DMS114 treated with DMSO at 0.1 percent for 48 hours (cell line): ENCODE measurements at regions not wholly inside any gene's neighbourhood (a gene's known extent, or its start where the extent isn't known, plus 50 kb on each side); places are given as distances from the start of the nearest gene placed in this dataset.
"Not testable (repeated sequence)": the region's sequence is repeated elsewhere in the genome, so short reads cannot be mapped to it uniquely, and the experiment has no call there.

Source experiments
- DNase-seq: peaks from one replicate; lab custom pipeline; 2025; ENCODE audit not compliant: unreplicated experiment; lab: John Stamatoyannopoulos, UW

GRCh38 chr17:79560527-79560926 is 50.3 kb downstream of the RBFOX3 start:
- no peak for DNase-seq

GRCh38 chr17:79559111-79559887 is 51.6 kb downstream of the RBFOX3 start:
- no peak for DNase-seq

GRCh38 chr17:79558091-79558900 is 52.6 kb downstream of the RBFOX3 start:
- DNase-seq = no peak

- DNase-seq = no peak
These were observed 53.4 kb downstream of the RBFOX3 start for GRCh38 chr17:79557276-79558090.

- DNase-seq = no peak
These were observed 54.6 kb downstream of the RBFOX3 start for GRCh38 chr17:79556271-79556670.

- no peak for DNase-seq
These were observed 55.3 kb downstream of the RBFOX3 start for GRCh38 chr17:79555543-79555942.

- DNase-seq = not testable (repeated sequence)
These were observed 56.5 kb downstream of the RBFOX3 start for GRCh38 chr17:79554346-79554745.

GRCh38 chr17:79552824-79553223 is 58.0 kb downstream of the RBFOX3 start:
- no peak for DNase-seq

- no peak for DNase-seq
These were observed 58.4 kb downstream of the RBFOX3 start for GRCh38 chr17:79552405-79552804.

GRCh38 chr17:79549141-79549915 is 61.5 kb downstream of the RBFOX3 start:
- DNase-seq = no peak

GRCh38 chr17:79548116-79548515 is 62.7 kb downstream of the RBFOX3 start:
- DNase-seq = no peak

GRCh38 chr17:79547586-79547985 is 63.3 kb downstream of the RBFOX3 start:
- DNase-seq = no peak

- not testable (repeated sequence) for DNase-seq
These were observed 63.7 kb downstream of the RBFOX3 start for GRCh38 chr17:79547171-79547570.

GRCh38 chr17:79546386-79546785 is 64.5 kb downstream of the RBFOX3 start:
- DNase-seq = no peak

- no peak for DNase-seq
These were observed 65.4 kb downstream of the RBFOX3 start for GRCh38 chr17:79545251-79546005.

- no peak for DNase-seq
These were observed 66.5 kb downstream of the RBFOX3 start for GRCh38 chr17:79544142-79544914.

GRCh38 chr17:79543531-79543930 is 67.3 kb downstream of the RBFOX3 start:
- no peak for DNase-seq

- no peak for DNase-seq
These were observed 68.1 kb downstream of the RBFOX3 start for GRCh38 chr17:79542718-79543117.
